Small intestine (tissue), 7 donors: ENCODE measurements at regions not wholly inside any gene's neighbourhood (a gene's known extent, or its start where the extent isn't known, plus 50 kb on each side); places are given as distances from the start of the nearest gene placed in this dataset.

ENCODE experiments used
- DNase-seq, 2 donors: peaks; one replicate each; pipeline versions ENCODE4 v3.0.0 to v3.0.0-alpha.2; 2013
- FAIRE-seq: peaks from 2 replicates; lab custom pipeline; 2012; peaks lifted over from hg19 to GRCh38; lab: Jason Lieb, UNC
- H3K27ac ChIP-seq, 3 donors: one replicate each; pipeline ENCODE4 v1.5.1; 2013; ENCODE audit warnings: low read length in 2 of 3, mild to moderate bottlenecking in 2 of 3, control low read depth in 1 of 3, inconsistent platforms in 1 of 3, low read depth in 1 of 3, moderate library complexity in 1 of 3
- H3K27me3 ChIP-seq, 3 donors: one replicate each; pipeline ENCODE4 v1.6.1; 2013; ENCODE audit warnings: low read length in 3 of 3, inconsistent platforms in 1 of 3; ENCODE audit not compliant: control insufficient read depth in 3 of 3, insufficient read depth in 3 of 3
- H3K36me3 ChIP-seq, 3 donors: one replicate each; pipeline ENCODE4 v1.6.1; 2013; ENCODE audit warnings: low read length in 3 of 3, inconsistent platforms in 1 of 3, low read depth in 1 of 3, mild to moderate bottlenecking in 1 of 3, moderate library complexity in 1 of 3; ENCODE audit not compliant: control insufficient read depth in 3 of 3, insufficient read depth in 2 of 3
- H3K4me1 ChIP-seq, 3 donors: one replicate each; pipeline ENCODE4 v1.6.1; 2013; ENCODE audit warnings: low read length in 2 of 3, inconsistent platforms in 1 of 3, low read depth in 1 of 3, mild to moderate bottlenecking in 1 of 3, moderate library complexity in 1 of 3; ENCODE audit not compliant: control insufficient read depth in 3 of 3, insufficient read depth in 2 of 3
- H3K4me3 ChIP-seq, 3 donors: one replicate each; pipeline ENCODE4 v1.5.1; 2013; ENCODE audit warnings: low read length in 3 of 3, control low read depth in 1 of 3, inconsistent platforms in 1 of 3, low read depth in 1 of 3, mild to moderate bottlenecking in 1 of 3, moderate library complexity in 1 of 3
- H3K9me3 ChIP-seq, 2 donors: one replicate each; pipeline ENCODE4 v1.6.1; 2013; ENCODE audit warnings: low read depth in 1 of 2, low read length in 1 of 2; ENCODE audit not compliant: control insufficient read depth in 2 of 2, insufficient read depth in 1 of 2
- WGBS, 3 donors: extraction: QIAGEN DNeasy Blood & Tissue Kit; methylation state at CpG; one replicate each; pipeline ENCODE4 v1.1.7; 2013; 5-methylcytosine and 5-hydroxymethylcytosine counted together
- donor health status: healthy with polysubstance abuse.
- donor health status: control.
- donor health status: control.
- donor health status: Bipolar disorder and iron deficiency.
- donor health status: healthy.

GRCh38 chrX:16459008-16459407 is 190.9 kb upstream of the S100G start:
- Histone ChIP-seq H3K36me3 (no peaks in the 10 kb centered on the region), H3K27ac (no peak overlapping the region), H3K27me3 (no peaks in the 10 kb centered on the region), H3K4me3 (no peak overlapping the region), H3K4me1 (no peaks in the 10 kb centered on the region), H3K9me3 (no peaks in the 10 kb centered on the region)
- DNase-seq = no peak
- no peak for FAIRE-seq
- WGBS, 3 donors = 47 to 63% (median 57%) methylated on average over 2 of the region's 2 CpGs

- DNase-seq = no peak
- Histone ChIP-seq H3K27me3 (no peaks in the 10 kb centered on the region), H3K36me3 (no peaks in the 10 kb centered on the region), H3K9me3 (no peaks in the 10 kb centered on the region), H3K27ac (no peak overlapping the region), H3K4me1 (no peaks in the 10 kb centered on the region), H3K4me3 (no peak overlapping the region)
- FAIRE-seq = no peak
- 91 to 100% (median 100%) methylated on average over 1 of the region's 1 CpG for WGBS, 3 donors
These were observed 188.0 kb upstream of the S100G start for GRCh38 chrX:16461968-16462367.

GRCh38 chrX:16462912-16463311 is 187.0 kb upstream of the S100G start:
- Histone ChIP-seq H3K27ac (no peak overlapping the region), H3K27me3 (no peaks in the 10 kb centered on the region), H3K4me1 (no peaks in the 10 kb centered on the region), H3K9me3 (no peaks in the 10 kb centered on the region), H3K4me3 (no peak overlapping the region), H3K36me3 (no peaks in the 10 kb centered on the region)
- 69 to 84% (median 83%) methylated on average over 6 of the region's 6 CpGs for WGBS, 3 donors
- DNase-seq (no peak), FAIRE-seq (no peak)

GRCh38 chrX:16464369-16464768 is 185.6 kb upstream of the S100G start:
- Histone ChIP-seq H3K4me1 (no peaks in the 10 kb centered on the region), H3K9me3 (no peaks in the 10 kb centered on the region), H3K36me3 (no peaks in the 10 kb centered on the region), H3K27me3 (no peaks in the 10 kb centered on the region), H3K27ac (no peak overlapping the region), H3K4me3 (no peak overlapping the region)
- 59 to 79% (median 76%) methylated on average over 4 of the region's 4 CpGs for whole genome bisulfite sequencing, 3 donors
- FAIRE-seq = no peak
- no peak for DNase-seq

GRCh38 chrX:16465081-16465876 is 184.7 kb upstream of the S100G start:
- WGBS, 3 donors = 70 to 86% (median 74%) methylated on average over 5 of the region's 5 CpGs
- Histone ChIP-seq H3K36me3 (no peaks in the 10 kb centered on the region), H3K27ac (no peak overlapping the region), H3K9me3 (no peaks in the 10 kb centered on the region), H3K4me1 (no peaks in the 10 kb centered on the region), H3K27me3 (no peaks in the 10 kb centered on the region), H3K4me3 (no peak overlapping the region)
- no peak for DNase-seq
- FAIRE-seq = no peak

GRCh38 chrX:16466640-16467432 is 183.1 kb upstream of the S100G start:
- Histone ChIP-seq H3K4me3 (no peak overlapping the region), H3K4me1 (no peaks in the 10 kb centered on the region), H3K27ac (no peak overlapping the region), H3K9me3 (no peaks in the 10 kb centered on the region), H3K36me3 (no peaks in the 10 kb centered on the region), H3K27me3 (no peaks in the 10 kb centered on the region)
- 66 to 84% (median 76%) methylated on average over 7 of the region's 7 CpGs for WGBS, 3 donors
- no peak for FAIRE-seq
- no peak for DNase-seq

GRCh38 chrX:16469870-16470269 is 180.1 kb upstream of the S100G start:
- H3K4me3 ChIP-seq = no peak overlapping the region
- no peak overlapping the region for H3K27ac ChIP-seq
- FAIRE-seq = no peak
- no peaks in the 10 kb centered on the region for H3K4me1 ChIP-seq
- no peak for DNase-seq
- no peaks in the 10 kb centered on the region for H3K27me3 ChIP-seq
- no peaks in the 10 kb centered on the region for H3K9me3 ChIP-seq
- no peaks in the 10 kb centered on the region for H3K36me3 ChIP-seq
- WGBS, 3 donors = 88 to 90% (median 90%) methylated on average over 5 of the region's 5 CpGs

- DNase-seq (no peak), FAIRE-seq (no peak)
- 97 to 100% (median 98%) methylated on average over 1 of the region's 1 CpG for WGBS, 3 donors
- Histone ChIP-seq H3K9me3 (no peaks in the 10 kb centered on the region), H3K4me3 (no peak overlapping the region), H3K27me3 (no peaks in the 10 kb centered on the region), H3K4me1 (no peaks in the 10 kb centered on the region), H3K27ac (no peak overlapping the region), H3K36me3 (no peaks in the 10 kb centered on the region)
These were observed 177.6 kb upstream of the S100G start for GRCh38 chrX:16472345-16472744.
